SU-DHL-6 (cell line): ENCODE measurements at regions not wholly inside any gene's neighbourhood (a gene's known extent, or its start where the extent isn't known, plus 50 kb on each side); places are given as distances from the start of the nearest gene placed in this dataset.

ENCODE experiments used
- CTCF ChIP-seq: fragments of 200-600 bp; sonication (generic); IDR thresholded peaks from one replicate; pipeline ENCODE4 v1.5.1; 2017; ENCODE audit warnings: antibody characterized with exemption, mild to moderate bottlenecking, low read length, moderate library complexity; ENCODE audit not compliant: insufficient read depth, poor library complexity, severe bottlenecking
- EZH2phosphoT487 ChIP-seq: fragments of 200-600 bp; sonication (generic), shearing (Covaris generic); conservative IDR thresholded peaks from 2 replicates; pipeline ENCODE4 v1.6.1; 2018; ENCODE audit warnings: mild to moderate bottlenecking, antibody characterized with exemption, low read length, moderate library complexity, mixed read lengths

- no peak for TF ChIP-seq CTCF
- no peak for TF ChIP-seq EZH2phosphoT487
Observed at GRCh38 chr2:239715202-239715601, 309.9 kb downstream of the NDUFA10 start.
